GM21447 (cell line): ENCODE measurements at regions not wholly inside any gene's neighbourhood (a gene's known extent, or its start where the extent isn't known, plus 50 kb on each side); places are given as distances from the start of the nearest gene placed in this dataset.
A peak's percentile ranks its signal among the peaks of the same experiment; 100 is the strongest.

ENCODE experiments used
- ATAC-seq: cut with Tn5 transposase; IDR thresholded peaks from one replicate; pipeline ENCODE4 v1.9.1; 2021; ENCODE audit not compliant: unreplicated experiment

DNA sequence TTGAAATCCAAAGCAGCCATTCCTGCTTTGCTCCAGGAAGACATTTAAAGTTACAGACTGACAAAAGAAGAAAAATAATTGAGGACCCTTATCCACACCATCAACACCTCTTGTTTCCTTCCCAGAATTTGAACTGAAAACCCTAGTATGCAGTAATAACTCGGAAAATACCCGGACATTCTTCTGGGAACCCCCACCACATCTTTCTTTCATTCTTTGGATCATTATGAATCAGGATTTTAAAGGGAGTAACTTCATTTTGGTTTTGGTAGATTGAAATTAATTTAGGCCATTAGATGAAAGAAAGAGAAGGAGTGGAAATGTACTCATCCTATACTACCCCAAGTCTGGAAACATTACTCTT, 213.8 kb upstream of the MARCKS start:
- no peak for ATAC-seq

DNA sequence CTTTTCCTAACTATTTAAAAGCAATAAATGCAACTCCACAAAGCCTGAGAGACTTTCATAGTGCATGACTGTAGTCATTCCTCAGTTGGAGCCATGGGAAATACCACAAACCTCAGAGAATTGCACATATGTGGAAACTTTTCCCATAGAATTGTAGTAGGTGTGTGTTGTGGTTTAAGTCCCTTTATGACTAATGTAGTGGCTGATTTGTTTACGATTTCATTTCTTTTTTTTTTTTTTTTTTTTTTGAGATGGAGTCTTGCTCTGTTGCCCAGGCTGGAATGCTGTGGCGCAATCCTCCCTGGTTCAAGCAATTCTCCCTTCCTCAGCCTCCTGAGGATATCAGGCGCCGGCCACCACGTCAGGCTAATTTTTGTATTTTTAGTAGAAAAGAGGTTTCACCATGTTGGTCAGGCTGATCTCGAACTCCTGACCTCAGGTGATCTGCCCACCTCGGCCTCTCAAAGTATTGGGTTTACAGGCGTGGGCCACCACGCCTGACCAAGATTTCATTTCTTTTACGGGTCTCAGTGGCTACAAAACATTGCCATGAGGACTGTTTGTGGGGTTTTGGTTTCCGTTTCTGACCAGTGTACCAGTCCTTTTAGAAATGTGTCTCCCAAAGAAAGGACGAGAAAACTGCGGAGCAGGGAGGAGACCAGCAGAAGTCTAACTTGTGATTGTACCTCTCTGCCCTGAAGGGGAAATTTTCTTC, 212.1 kb upstream of the MARCKS start:
- no peak for ATAC-seq

DNA sequence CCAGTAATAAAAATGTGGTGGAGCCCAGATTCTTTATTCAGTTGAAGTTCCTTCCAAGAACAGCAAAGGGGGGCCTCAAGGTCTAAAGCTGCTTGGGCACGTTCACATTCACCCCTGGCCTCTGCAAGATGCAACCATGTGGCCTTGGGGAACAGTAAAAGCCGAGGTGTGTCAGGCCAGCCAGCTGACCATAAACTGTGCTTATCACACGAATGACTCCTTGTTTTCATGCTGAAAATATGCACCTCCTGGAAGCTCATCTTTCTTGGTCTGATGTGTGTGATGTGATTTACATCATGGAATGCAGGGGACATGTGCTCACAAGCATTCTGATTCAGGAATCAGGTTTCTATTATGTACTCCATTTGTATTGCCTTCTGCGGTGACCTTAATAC, 211.6 kb upstream of the MARCKS start:
- no peak for ATAC-seq

DNA sequence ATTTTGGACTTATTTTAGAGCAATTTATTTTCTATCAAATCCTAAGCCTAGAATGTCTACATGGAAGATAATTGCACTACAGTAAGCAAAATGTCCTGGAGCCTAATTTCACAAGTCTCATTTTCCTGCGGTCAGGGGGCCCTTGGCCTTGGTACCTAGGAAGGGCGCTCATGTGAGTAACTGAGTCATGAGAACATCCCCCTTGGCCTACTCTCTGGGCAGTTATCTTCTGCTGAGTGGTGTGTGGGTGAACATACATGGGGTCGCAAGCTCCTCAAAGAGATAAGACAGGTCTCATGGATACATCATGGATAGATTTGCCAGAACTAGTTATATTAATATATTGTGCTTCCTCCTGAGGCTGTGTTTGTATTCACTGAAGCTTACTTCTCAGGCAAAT, 211.2 kb upstream of the MARCKS start:
- ATAC-seq: no peak

DNA sequence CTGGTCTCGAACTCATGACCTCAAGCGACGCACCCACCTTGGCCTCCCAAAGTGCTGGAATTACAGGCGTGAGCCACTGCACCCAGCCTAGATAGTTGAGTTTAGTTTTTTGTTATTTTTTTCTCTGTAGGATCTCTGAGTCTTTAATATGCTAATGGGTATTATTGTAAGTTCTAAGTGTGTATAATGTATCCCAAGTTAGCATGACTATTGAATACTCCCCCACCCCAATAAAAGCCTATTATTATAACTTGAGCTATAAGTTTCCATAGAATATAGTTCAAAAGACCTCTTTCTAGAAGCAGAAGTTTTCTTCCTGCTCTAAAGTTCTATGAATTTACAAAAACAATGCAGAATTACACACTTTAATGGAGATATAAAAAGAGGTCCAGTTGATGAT, 210.4 kb upstream of the MARCKS start:
- no peak for ATAC-seq

DNA sequence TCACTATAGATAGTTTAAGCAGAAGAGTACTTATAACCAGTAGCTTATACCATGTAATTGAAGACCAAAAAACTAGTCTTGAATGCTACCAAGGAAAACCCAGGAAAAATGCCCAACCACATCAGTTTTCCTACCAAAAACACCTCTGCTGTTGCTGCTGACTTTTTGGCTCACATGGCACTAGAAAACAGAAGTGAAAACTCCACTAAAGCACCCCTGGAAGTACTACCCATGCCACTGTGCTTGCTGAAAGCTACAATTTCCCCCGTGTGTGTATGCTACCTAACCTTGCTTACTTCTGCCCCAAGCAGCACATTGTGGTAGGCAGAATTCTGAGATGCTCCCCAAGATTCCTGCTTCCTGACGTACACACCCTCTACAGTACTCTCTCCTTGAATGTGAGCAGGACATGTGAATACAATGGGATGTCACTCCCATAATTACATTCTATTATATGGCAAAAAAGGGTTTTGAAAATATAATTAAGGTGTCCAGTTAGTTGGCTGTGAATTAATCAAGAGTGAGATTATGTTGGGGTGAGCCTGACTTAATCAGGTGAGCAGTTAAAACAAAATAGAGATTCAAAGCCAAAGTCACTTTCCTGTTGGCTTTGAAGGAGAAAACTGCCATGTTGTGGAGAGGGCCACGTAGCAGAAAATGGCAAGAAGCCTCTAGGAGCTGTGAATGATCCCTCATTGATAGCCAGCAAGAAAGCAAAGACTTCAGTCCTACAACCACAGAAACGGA, 209.8 kb upstream of the MARCKS start:
- peak; percentile 30 for ATAC-seq

DNA sequence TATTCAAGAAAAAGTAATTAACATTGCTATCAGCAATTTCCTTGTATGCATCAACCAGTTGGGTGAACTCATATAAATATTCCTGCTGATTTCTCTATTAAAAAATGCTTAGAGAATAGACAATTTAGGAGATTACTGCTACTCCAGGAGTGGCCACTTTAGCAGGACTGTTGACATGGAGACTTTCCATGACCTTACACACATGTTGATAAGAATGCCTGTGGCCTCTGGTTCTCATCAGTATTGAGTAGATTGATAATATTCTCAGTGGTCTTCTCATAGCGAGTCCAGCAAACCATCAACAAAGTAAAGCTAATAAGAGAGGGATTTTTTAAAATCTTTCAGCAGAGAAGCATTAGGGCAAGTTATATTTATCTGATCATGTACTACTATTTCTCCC, 208.4 kb upstream of the MARCKS start:
- no peak for ATAC-seq

DNA sequence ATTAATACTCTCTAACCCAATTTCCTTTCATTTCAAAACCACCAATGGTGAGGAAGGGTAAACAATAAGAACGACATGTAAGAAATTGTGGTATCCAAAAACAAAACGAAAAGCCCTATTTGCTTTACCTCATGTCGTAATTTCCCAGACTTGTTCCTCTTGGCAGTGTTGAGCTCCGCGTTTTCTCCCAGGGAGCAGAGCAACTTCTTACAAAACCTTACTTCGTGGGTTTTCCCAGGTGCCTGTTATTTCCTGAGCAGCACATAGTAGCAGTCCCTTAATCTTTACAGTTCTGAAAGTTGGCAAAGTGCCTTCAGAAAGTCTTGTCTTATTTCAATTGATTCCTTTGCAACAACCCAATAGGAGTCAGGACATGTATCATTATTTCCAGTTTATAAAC, 207.9 kb upstream of the MARCKS start:
- no peak for ATAC-seq

DNA sequence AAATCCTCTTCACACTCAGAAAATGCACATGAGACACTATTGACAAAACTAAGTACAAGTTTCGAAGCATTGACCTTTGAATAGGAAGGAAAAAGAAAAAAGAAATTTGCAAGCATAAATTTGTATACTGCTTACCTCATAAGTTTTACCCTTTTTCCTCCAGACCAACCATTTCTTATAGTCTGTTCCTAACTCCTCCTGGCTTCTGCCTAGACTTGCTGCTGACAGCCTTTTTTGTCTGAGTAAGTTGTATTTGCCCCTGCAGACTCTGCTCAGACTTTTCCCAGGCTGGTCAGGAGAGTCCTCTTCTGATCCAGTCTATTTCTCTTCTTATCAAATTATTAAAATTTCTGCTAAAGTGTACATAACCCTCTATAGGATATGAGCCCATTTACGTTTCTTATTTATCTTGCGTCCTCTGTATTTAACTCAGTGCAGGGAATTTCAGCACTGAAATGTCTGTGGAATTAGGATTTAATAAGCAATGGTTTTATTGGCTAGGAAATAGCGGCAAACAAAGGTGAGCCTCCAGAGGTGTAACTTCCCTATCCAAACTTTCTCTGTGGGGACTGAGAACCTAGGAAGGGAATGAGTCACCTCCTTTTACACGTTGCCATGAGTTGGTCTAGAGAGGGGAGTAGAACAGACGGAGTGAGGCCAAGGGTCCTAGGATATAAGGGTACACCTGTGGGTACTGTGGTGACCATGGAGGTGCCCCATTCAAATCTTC, 207.1 kb upstream of the MARCKS start:
- no peak for ATAC-seq

DNA sequence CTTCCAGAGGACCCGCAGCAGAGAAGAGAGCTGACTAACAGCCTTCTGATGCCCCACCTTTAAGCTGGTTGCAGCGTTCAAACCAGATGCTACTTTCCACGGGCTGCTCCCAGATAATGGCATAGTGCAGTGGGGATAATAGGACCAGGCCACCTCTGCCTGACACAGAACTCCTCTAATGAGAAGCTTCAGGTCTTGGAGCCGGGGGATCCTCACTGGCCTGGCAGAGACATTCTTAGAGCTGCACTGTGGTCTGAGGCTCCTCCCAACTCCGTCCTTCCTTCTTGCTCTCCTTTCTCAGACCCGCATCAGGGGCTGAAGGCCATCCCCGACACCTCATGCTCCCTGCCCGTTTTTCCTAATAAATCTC, 206.6 kb upstream of the MARCKS start:
- no peak for ATAC-seq

DNA sequence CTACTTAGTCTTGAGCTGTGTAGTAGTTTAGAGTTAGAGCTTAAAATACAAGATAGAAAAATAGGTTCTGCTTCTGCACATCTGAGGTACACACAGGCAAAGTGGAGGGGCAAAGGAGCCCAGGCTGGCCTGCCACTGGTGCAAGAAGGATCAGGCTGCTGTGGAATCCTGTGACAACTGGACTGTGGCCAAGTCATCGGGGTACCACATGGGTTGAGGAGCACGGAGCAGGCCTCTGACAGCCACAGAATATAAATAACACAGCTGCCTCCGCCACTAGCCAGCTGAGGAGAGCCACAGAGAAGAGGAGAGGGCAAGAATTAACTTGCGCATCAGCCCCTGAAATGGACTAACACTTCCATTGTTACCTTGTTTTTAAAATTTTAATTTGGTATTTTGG, 206.0 kb upstream of the MARCKS start:
- no peak for ATAC-seq

DNA sequence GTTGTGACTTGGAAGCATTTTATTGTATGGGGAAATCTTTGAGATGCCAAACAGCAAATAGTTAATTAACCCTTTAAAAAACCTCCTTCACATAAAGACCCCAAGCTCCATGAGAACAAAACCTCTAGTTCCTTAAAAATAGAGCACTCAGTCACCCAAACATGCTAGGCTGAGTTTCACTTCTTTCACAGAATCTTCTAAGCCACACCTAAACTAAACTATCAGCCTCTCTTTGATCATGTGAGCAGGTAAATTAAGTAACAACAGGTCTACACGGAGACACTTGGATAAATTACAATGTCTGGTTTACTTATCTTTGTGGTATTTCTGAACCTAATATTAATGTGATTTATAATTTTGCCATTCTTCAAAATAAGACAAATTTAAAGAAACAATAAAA, 205.2 kb upstream of the MARCKS start:
- ATAC-seq: no peak

DNA sequence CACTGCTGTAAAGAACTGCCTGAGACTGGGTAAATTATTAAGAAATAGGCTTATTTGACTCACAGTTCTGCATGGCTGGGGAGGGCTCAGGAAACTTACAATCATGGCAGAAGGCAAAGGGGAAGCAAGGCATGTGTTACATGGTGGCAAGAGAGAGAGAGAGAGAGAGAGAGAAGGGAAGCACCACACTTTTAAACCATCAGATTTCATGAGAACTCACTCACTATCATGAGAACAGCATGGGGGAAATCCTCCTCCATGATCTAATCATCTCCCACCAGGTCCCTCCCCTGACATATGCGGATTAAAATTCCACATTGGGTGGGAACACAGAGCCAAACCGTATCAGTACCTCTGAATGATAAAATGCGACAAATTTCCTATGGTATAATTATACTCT, 203.9 kb upstream of the MARCKS start:
- ATAC-seq: no peak

DNA sequence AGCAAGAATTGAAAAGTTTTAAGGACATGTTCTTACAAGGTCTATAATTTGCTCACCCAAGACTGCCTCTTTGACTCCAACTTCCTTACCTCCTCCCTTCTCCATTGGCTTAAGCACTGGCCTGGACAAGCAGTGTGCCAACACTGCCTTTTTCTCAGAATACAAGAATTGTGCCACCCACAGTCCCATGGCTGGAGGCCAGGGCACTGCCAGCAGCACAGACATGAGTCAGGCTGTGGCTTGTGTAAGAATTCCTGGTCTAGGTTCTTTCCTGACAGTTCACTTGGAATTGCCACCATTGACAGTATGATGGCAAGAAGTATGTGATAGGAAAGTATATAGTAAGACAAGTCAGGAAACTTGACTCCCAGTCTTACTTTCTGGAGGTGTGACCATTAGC, 202.7 kb upstream of the MARCKS start:
- no peak for ATAC-seq

DNA sequence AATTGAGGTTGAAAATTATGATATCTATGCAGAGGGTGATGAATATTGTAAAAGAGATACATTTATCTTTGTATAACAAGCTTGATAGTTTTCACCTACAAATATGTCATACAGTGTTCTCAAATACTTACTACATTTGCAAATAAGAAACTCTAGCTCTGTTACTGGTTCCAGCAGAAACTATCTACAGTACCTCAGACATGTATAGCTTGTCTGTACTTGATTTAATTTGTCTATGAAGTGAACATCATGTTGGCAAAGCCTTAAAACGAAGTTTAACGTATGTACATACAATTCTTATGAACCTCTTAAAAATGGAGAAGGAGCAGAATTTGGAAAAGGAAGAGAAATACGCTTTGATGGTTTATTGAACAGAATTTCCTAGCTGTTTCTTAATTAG, 201.4 kb upstream of the MARCKS start:
- no peak for ATAC-seq

DNA sequence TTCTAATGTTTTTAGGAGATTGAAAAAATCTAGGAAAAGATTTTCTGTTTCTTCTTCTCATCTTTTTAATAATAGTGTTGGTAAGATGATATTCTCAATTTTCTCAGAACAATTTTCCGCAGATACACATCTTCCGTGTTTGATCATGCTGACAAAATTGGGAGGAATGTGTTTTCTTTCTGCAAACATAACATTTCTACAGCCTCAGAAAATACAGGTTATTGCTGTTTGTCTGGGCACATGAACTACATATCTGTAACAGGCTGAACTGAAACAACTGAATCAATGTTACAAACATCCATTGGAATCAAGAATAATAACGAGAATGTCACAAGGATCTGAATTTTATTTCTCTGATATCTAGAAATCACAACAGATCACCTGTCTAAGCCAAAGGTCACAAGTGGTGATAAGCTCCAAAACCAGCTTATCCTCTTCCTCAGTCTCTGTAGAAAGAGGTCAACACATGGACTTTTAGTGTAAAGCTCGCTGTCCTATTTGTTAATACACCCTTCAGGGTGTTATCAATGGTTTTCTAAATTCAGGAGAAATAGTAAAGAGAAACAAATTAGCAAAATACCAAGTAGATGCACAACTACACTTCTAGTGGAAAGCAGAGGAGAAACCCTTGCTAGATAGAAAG, 197.3 kb upstream of the MARCKS start:
- no peak for ATAC-seq

DNA sequence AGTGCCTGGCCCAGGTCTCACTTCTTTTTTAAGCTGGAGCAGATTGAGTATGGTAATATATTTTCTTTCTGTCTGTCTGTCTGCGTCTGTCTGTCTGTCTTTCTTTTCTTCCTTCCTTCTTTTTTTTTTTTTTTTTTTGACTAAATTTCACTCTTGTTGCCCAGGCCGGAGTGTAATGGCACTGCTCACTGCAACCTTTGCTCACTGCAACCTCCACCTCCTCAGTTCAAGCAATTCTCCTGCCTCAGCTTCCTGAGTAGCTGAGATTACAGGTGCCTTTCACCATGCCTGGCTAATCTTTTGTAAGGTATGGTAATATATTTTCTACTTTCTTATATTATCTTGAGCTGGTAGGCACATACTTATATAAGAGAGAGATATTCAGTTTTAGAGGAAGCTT, 196.3 kb upstream of the MARCKS start:
- ATAC-seq: no peak

DNA sequence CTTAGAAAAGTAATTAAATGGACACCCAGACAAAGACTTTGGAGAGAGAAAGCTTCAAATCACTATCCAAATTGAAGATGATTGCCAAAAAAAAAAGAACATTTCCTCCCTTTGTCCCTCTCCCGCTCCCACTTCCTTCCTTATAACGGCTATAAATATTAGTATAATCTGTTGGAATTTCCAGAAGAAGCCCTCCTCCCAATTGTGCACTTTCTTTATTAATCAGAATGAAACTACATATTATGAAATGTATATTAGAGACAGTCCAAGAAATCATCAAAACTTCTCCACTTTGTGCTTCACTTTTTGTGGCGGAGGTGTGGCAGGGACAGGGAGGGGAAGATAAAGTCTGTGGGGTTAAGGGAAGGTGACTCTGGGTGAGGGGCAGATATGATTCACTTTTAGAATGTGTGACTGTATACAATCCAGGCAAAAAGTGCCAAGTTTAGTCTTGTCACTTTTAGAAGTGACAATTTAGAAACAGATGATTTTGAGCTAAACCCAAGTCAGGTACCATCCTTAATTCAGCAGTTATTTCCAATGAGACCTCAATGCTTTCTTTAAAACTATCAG, 195.0 kb upstream of the MARCKS start:
- no peak for ATAC-seq

DNA sequence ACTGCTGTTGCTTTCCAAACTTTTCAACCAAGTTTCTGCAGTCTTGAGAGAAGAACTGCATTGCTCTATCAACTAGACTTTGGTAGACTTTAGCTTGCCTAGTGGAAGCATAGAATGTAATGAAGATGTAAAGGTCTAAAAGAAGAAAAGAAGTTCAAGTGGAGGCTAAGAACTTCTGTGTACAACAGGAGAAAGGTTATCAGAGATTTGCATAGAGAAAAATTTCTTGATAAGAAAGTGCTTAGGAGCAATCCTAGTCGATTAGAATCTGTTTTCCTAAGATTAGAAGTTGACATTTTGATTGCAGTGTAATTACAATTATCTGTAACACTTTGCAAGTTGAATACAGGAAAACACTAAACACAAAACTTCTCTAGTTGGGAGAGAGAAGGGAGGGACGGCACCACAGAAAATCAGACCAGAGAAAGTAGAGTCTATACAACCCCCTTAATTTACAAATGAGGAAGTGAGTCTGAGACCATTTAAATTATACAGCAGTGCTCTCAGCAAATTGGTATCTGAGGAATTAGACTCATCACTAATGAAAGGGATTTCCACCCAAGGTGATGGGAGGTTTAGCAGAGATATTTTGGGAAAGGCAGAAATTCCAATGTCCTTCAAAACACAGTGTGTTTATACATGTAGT, 194.3 kb upstream of the MARCKS start:
- peak; percentile 66 for ATAC-seq

DNA sequence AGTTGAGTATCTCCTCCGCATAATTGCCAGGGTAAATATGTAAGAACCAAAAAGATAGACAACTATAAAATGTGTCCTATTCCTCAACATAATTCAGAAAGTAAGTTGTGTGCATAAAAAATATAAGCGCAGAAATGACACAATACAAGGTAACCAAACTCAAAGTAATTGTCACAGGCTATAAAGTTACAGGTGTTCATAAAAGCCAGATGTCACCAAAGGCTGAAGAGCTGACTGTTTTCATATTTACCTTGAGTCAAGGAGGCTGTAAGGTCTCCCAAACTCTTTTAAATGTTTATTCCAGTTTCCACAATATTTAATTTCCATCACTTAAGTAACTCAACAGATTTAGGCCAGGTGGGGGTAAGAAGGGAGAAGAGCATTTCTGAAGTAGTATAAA, 192.2 kb upstream of the MARCKS start:
- ATAC-seq: no peak
